GM19463 (cell line): ENCODE measurements at regions not wholly inside any gene's neighbourhood (a gene's known extent, or its start where the extent isn't known, plus 50 kb on each side); places are given as distances from the start of the nearest gene placed in this dataset.
A peak's percentile ranks its signal among the peaks of the same experiment; 100 is the strongest.

Experiments used
- ATAC-seq: cut with Tn5 transposase; IDR thresholded peaks from one replicate; pipeline ENCODE4 v1.9.1; 2021; ENCODE audit warnings: mild to moderate bottlenecking, moderate library complexity; ENCODE audit not compliant: unreplicated experiment

GRCh38 chr20:19944772-19945459 is 72.2 kb upstream of the NAA20 start:
- peak; percentile 48 for ATAC-seq

DNA sequence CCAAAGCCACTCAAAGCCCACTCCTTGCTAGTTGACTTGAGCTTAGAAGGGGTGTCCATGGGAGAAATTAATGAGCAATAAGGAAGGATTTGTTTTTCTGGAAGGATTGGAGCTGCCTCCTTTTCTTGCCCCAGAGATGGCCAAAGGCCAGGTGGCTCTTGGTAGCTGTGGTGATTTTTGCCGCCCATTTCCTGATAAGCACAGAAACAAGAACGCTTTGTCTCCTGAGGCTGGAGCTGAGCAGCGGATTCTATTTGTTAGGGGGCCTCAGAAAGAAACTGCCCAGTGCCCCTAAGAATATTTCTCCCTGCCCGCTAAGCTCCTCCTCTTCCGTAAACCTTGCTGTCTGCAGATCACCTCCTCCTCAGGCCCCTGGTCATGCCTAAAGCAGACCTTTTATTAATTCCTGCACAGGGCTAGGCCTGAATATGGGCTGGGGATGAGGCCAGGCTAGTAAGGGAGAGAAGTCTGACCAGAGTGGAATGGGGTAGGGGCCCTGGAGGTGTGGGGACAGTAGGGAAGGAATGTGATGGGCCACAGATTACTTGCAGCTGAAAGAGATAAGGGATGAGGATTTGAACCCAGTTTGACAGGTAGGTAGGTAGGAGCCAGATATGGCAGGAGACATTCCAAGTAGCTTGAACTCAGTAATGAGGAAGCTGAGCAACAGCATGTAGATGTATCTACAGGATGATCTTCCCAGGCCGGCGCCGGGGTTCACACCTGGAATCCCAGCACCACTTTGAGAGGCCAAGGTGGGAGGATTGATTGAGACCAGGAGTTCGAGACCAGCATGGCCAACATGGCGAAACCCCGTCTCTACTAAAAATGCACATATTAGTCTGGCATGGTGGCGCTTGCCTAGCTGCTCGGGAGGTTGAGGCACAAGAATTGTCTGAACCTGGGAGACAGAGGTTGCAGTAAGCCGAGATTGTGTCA is 71.2 kb upstream of the NAA20 start:
- no peak for ATAC-seq

- ATAC-seq: peak; percentile 75
These were observed 69.4 kb upstream of the NAA20 start for GRCh38 chr20:19947611-19948264.

DNA sequence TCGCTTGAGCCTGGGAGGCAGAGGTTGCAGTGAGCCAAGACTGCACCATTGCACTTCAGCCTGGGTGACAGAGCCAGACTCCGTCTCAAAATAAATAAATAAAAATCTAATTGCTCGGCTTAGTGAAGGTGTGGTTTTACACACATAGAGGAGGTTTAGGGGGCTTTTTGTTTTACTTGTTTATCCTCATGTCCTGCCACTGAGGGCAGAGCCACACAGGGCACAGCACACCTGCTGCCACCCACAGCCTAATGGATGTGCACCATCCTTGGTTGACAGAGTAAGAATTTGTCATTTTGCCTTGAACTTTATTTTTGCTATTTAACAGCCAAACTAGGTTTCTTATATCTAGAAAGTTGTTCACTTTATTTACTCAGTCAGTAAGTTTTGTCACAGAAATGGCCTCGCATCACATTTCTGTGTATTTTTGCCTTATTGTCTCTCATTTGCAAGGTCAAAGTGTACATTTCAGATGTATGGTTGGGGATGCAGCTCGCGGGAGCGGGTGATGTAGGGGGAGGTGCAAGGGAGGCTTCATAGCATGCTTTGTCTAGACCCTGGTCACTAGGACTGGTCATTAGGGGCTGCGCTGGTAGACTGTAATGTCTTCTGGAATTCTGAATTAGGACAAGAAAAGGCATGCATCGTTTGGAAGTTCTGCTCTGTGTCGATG is 67.8 kb upstream of the NAA20 start:
- ATAC-seq: no peak

GRCh38 chr20:19950042-19950441 is 67.1 kb upstream of the NAA20 start:
- no peak for ATAC-seq

- ATAC-seq: no peak
These were observed 64.8 kb upstream of the NAA20 start for GRCh38 chr20:19952392-19952791.

DNA sequence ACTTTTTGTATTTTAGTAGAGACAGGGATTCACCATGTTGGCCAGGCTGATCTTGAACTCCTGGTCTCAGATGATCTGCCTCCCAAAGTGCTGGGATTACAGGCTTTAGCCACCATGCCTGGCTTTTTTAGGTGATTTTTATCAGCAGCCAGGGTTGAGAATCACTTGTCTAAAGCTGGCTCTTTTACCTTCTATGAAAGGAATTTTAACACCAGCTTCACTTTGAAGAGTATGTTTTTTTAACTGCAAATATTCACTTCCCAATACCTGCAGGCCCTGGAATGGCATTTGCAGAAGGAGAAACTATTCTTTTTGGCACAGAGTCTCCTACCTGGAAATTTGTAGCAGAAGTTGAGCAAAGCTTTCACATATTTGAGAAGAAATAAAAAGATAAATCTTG is 63.6 kb upstream of the NAA20 start:
- ATAC-seq: no peak

DNA sequence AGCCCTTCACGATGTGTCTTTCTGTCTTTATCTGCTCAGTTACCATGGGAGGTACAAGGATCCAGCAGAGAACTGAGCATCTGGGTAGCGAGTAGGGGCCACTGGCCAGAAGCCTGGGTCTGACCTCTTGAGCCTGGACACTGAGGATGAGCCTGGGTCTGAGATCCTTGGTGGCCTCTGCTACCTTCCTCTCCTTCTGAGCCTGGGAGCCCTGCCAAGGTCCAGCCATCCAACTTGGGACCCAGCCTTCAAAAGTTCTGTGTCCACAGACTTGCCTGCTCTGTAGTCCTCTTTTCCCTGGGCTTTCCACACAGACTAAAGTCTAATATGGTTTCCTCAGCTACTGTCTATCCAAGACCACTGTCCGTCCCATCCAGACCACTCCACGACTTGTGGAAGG is 60.2 kb upstream of the NAA20 start:
- no peak for ATAC-seq

DNA sequence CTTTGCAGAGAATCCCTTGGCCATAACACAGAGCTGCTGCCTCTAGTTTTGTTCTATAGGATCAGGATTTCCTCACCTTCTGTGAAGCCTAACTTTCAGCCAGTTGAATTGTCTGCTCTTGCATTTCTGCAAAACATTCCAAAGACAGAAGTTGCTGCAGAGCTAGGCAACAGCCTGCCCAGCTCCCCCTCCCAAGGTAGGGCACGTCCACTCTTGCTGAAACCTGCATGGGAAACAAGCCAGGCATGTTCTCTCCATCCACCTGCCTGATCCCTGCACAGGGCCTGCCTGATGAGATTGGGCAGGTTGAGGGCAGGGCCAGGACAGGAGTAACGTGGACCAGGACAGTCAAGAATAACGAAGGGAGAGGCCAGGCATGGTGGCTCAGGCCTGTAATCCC is 58.9 kb upstream of the NAA20 start:
- no peak for ATAC-seq

GRCh38 chr20:19958928-19959327 is 58.2 kb upstream of the NAA20 start:
- ATAC-seq: no peak

GRCh38 chr20:19960745-19961144 is 56.4 kb upstream of the NAA20 start:
- ATAC-seq: no peak

- ATAC-seq: no peak
These were observed 55.9 kb upstream of the NAA20 start for GRCh38 chr20:19961293-19961692.

DNA sequence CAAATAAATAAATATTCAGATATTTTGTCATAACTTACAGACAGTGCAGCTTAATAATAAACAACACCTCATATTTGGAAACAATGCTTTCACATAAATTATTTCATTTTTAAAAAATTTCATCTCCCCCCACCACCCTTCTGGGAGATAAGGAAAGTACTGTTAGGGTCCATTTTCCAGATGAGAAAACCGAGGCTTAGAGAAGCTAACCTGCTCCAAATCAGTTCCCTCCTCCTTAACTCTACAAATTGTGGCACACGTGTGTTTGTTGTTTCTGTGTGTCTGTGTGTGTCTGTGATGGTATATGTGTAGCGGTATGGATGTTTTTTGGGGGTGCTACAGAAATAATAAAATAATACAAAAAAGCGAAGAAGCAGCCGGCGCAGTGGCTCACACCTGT is 54.2 kb upstream of the NAA20 start:
- ATAC-seq: no peak

- no peak for ATAC-seq
These were observed 52.6 kb upstream of the NAA20 start for GRCh38 chr20:19964289-19965265.

DNA sequence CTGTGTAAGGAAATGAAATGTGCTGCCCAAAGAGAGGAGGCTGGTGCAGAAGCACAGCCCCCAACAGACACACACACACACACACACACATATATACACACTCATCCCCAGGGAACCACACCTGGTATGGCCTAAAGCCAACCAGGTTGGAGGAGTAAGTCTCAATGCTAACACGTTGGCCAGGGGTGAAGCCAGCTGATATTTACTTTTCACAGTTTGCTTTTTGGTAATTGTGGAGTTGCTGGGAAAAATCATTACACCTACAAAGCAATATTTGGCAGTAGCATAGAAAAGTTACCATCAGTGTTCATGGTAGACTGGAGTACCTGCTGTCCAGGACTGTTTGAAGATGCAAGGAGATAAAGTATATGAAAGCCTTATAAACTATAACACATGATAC is 50.3 kb upstream of the NAA20 start:
- ATAC-seq: no peak
